Skeletal muscle tissue (tissue), 3 donors: ENCODE measurements at regions not wholly inside any gene's neighbourhood (a gene's known extent, or its start where the extent isn't known, plus 50 kb on each side); places are given as distances from the start of the nearest gene placed in this dataset.

Experiments
- H3K27ac ChIP-seq: one replicate; pipeline ENCODE4 v1.7.0; 2013; ENCODE audit warnings: mild to moderate bottlenecking, low read depth, low read length, inconsistent platforms
- H3K27me3 ChIP-seq, 3 donors: one replicate each; pipeline ENCODE4 v1.7.0; 2013; ENCODE audit warnings: low read length in 3 of 3; ENCODE audit not compliant: control insufficient read depth in 3 of 3, insufficient read depth in 3 of 3
- H3K36me3 ChIP-seq, 3 donors: one replicate each; pipeline ENCODE4 v1.7.0; 2013; ENCODE audit warnings: low read length in 3 of 3; ENCODE audit not compliant: control insufficient read depth in 3 of 3, insufficient read depth in 3 of 3
- H3K4me1 ChIP-seq, 3 donors: one replicate each; pipeline ENCODE4 v1.7.0; 2013; ENCODE audit warnings: low read length in 3 of 3, mild to moderate bottlenecking in 3 of 3; ENCODE audit not compliant: control insufficient read depth in 3 of 3, insufficient read depth in 3 of 3
- H3K4me3 ChIP-seq, 3 donors: one replicate each; pipeline ENCODE4 v1.7.0; 2013; ENCODE audit warnings: low read length in 3 of 3
- H3K9ac ChIP-seq, 3 donors: one replicate each; pipeline ENCODE4 v1.7.0; 2013; ENCODE audit warnings: low read length in 3 of 3, mild to moderate bottlenecking in 3 of 3, moderate library complexity in 2 of 3, low read depth in 1 of 3
- H3K9me3 ChIP-seq, 3 donors: one replicate each; pipeline ENCODE4 v1.7.0; 2013; ENCODE audit warnings: low read length in 3 of 3; ENCODE audit not compliant: control insufficient read depth in 3 of 3
- donor health status: Osteomylitis.

DNA sequence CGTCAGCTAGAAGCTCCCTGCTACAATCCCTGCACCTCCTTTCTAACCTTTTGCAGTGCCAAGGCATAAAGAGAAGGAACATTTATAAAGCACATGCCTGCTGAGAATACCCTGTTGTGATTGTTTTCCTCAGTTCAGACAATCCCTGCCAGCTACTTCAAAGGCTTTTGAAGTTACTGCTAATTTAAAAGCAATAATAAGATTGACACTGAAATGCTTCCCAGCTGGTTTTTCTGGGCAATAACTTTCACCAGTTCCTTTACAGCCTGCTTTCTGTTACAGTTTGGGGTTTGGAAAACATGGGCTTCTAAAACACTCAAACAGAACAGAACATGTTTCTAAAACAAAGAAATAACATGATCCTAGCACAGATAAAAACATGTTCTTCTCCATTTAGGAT is 232.3 kb upstream of the CPEB2 start:
- Histone ChIP-seq H3K27ac (no peak overlapping the region), H3K9ac (no peak overlapping the region), H3K27me3 (no peaks in the 10 kb centered on the region), H3K4me1 (no peaks in the 10 kb centered on the region), H3K36me3 (no peaks in the 10 kb centered on the region), H3K4me3 (no peak overlapping the region), H3K9me3 (peaks cover 0 to 2% (median 0%) of the 10 kb centered on the region in 3 donors)

DNA sequence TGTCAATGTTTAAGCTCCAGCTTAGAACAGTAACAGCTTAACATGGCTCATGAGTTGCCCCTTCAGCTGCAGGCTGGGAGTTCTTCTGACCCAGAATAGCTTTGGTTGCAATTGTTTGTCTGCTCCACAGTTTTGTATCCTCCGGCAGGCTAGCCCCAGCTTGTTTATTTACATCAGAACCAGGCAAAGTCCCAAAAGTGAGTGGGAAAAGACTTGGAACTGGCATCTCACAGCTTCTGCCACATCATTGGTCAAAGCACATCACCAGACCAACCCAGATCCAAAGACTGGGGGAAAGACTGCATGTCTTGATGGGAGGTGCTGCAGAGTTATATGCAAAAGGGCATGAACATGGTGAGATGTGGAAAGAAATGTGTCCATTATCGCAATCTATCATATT is 231.2 kb upstream of the CPEB2 start:
- H3K9me3 ChIP-seq = peaks cover 0 to 2% (median 0%) of the 10 kb centered on the region in 3 donors
- no peaks in the 10 kb centered on the region for H3K27me3 ChIP-seq
- no peak overlapping the region for H3K27ac ChIP-seq
- no peak overlapping the region for H3K4me3 ChIP-seq
- no peaks in the 10 kb centered on the region for H3K4me1 ChIP-seq
- H3K36me3 ChIP-seq = no peaks in the 10 kb centered on the region
- no peak overlapping the region for H3K9ac ChIP-seq

DNA sequence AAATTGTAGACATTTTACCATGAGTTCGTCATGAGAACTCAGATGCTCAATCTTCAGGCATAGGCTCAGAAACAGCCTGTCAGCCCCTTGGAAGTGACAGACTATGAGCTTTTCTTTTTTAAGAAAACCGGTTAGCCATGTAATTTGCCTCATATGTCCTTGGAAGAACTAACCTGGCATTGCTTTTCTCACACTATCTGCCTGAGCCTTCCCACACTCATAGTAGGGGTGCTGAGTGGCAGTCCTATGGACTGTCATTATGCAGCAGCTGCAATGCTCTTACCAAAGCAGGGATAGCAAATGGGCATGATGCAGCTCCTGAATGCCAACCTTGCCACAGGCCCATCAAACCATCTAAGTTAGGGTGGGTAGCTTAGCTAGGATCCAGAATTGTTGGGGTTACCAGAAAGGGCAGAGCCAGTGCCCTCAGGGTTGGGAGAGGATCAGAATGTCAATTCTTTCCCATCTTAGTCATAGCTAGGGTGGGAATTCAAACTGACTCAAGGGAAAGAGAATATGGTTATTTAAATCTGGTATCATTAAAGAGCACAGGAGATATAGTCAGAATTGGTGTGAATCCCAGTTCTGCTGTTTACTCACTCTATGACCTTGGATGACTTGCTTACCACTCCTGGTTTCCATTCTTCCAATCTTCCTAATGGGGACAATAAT is 230.6 kb upstream of the CPEB2 start:
- Histone ChIP-seq H3K27ac (no peak overlapping the region), H3K4me1 (no peaks in the 10 kb centered on the region), H3K27me3 (no peaks in the 10 kb centered on the region), H3K4me3 (no peak overlapping the region), H3K36me3 (no peaks in the 10 kb centered on the region), H3K9ac (no peak overlapping the region), H3K9me3 (peaks cover 0 to 2% (median 0%) of the 10 kb centered on the region in 3 donors)

DNA sequence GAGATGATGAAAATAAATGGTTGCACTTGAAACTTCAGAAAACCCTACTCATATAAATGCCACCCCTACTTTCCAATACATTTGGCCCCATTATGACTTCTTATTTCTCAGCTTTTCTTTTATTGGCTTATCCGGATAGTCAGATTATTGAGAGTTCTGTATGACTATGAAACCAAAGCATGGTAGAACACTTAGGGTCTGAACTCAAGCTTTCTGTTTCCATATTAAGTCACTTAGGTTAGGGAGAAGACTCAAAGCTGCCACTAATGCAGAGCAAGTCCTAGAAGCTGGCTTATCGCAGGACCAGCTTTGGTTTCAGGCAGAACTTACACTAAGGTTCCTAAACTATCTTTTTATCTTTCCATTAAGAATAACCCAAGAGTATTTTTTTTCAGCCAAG is 229.9 kb upstream of the CPEB2 start:
- H3K4me3 ChIP-seq = no peak overlapping the region
- no peaks in the 10 kb centered on the region for H3K4me1 ChIP-seq
- peaks cover 0 to 2% (median 0%) of the 10 kb centered on the region in 3 donors for H3K9me3 ChIP-seq
- H3K27ac ChIP-seq = no peak overlapping the region
- no peaks in the 10 kb centered on the region for H3K36me3 ChIP-seq
- no peak overlapping the region for H3K9ac ChIP-seq
- H3K27me3 ChIP-seq = no peaks in the 10 kb centered on the region

DNA sequence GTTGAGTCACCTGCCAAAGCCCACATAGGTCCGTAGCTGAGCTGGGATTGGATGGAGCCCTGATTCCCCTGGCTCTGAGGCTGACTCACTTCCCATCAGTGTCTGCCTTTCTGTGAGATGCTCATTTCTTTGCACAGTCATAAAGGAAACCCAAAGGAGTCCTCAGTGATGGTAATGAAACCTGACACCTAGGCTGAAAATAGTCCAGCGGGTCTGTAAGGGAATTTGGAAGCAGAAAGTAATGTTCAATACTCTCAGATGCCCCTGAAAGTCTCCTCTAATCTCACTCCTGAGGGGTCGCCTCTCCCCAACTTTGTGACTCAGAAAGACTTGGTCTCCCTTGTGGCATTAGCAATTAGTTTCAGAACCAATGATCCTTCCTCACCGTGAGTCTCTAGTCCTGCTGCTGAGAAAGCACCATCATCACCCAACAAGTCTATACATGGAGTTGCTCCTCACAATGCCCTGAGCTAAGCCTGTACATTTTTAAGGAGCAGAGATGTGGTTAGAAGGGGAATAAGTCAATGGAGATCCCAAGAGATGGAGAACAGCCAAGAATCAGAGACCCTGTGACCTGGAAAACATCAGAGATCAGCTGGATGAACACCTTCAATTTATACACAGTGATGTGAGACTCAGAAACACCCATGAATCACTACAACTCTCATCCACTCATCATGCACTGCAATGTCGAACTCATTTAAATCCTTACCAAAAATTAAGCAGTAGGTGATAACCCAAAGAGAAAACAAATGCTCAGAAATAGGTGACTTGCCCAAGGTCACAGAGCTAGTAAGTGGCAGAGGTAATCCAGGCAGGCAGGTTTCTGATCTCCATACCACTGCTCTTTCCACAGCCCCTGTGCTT is 219.0 kb upstream of the CPEB2 start:
- no peak overlapping the region for H3K4me3 ChIP-seq
- peaks cover 0 to 6% (median 0%) of the 10 kb centered on the region in 3 donors for H3K9me3 ChIP-seq
- H3K36me3 ChIP-seq = no peaks in the 10 kb centered on the region
- H3K9ac ChIP-seq = no peak overlapping the region
- H3K27me3 ChIP-seq = no peaks in the 10 kb centered on the region
- no peaks in the 10 kb centered on the region for H3K4me1 ChIP-seq
- H3K27ac ChIP-seq = no peak overlapping the region

DNA sequence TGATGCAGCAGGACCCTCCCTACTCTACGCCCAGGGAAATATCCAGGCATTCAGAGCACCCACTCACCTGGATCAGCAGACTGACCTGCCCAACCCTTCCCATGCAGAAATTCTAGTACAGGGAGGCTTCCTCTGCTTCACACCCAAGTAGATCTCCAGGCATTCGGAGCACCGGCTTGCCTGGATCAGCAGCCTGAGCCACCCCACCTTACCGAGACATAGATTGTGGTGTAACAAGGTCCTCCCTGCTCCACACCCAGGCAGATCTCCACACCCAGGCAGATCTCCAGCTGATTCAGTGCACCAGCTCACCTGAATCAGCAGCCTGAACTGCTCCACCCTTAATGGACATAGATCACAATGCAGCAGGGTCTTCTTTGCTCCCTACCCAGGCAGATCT is 215.1 kb upstream of the CPEB2 start:
- Histone ChIP-seq H3K9ac (no peak overlapping the region), H3K27me3 (no peaks in the 10 kb centered on the region), H3K9me3 (peaks cover 0 to 8% (median 0%) of the 10 kb centered on the region in 3 donors), H3K36me3 (no peaks in the 10 kb centered on the region), H3K27ac (no peak overlapping the region), H3K4me1 (no peaks in the 10 kb centered on the region), H3K4me3 (no peak overlapping the region)

DNA sequence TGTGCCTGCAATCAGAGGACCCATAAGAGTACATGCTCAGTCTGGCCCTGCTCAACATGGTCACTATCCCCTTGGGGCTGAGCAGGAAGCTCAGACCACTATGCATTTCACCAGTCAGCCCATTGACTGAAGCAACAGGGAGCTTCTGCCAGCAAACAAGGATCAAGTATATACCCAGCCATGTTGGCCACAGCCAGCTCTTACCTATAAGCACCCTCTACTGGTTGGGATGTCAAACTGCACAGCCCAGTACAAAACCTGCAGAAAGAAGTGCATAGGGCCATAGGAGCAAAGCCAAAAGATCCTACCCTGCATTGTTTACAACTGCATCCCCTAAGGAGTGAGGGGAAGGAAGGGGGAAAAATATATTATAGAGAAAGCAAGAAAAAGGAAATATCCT is 214.4 kb upstream of the CPEB2 start:
- Histone ChIP-seq H3K9ac (no peak overlapping the region), H3K27ac (no peak overlapping the region), H3K9me3 (peaks cover 0 to 8% (median 0%) of the 10 kb centered on the region in 3 donors), H3K36me3 (no peaks in the 10 kb centered on the region), H3K4me1 (no peaks in the 10 kb centered on the region), H3K27me3 (no peaks in the 10 kb centered on the region), H3K4me3 (no peak overlapping the region)

DNA sequence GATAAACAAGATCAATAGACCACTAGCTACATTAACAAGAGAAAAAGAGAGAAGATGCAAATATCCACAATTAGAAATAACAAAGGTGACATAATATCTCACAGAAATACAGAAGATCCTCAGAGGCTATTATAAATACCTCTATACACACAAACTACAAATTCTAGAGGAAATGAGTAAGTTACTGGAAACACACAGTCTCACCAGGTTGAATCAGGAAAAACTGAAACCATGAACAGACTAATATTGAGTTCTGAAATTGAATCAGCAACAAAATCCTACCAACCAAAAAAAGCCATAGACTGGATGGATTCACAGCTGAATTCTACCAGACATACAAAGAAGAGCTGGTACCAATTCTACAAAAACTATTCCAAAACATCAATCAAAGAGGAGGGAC is 211.8 kb upstream of the CPEB2 start:
- H3K9me3 ChIP-seq = peaks cover 0 to 8% (median 0%) of the 10 kb centered on the region in 3 donors
- no peak overlapping the region for H3K9ac ChIP-seq
- H3K4me1 ChIP-seq = no peaks in the 10 kb centered on the region
- H3K27me3 ChIP-seq = no peaks in the 10 kb centered on the region
- no peaks in the 10 kb centered on the region for H3K36me3 ChIP-seq
- no peak overlapping the region for H3K27ac ChIP-seq
- H3K4me3 ChIP-seq = no peak overlapping the region

DNA sequence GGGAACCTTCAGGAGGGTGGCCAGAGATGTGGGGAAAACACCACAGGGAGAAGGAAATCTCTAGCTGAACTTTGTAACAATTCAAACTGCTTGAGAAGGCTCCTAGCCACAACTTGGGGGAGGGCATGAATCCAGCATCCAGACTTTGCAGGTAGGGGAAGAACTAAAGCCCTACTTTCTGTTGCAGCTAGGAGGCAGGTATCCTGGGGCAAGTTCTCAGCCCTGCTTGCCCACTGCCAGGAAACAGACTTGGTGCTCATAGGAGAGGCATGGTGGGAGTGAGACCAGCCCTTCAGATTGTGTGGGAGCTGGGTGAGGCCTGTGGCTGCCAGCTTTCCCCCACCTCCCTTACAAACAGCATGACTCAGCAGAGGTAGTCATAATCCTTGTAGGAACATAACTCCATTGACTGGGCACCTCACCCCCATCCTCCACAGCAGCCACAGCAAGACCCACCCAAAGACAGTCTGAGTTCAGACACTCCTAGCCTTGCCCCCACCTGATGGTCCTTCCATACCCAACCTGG is 209.5 kb upstream of the CPEB2 start:
- Histone ChIP-seq H3K27me3 (no peaks in the 10 kb centered on the region), H3K36me3 (no peaks in the 10 kb centered on the region), H3K27ac (no peak overlapping the region), H3K4me1 (no peaks in the 10 kb centered on the region), H3K4me3 (no peak overlapping the region), H3K9ac (no peak overlapping the region), H3K9me3 (peaks cover 0 to 3% (median 0%) of the 10 kb centered on the region in 3 donors)

DNA sequence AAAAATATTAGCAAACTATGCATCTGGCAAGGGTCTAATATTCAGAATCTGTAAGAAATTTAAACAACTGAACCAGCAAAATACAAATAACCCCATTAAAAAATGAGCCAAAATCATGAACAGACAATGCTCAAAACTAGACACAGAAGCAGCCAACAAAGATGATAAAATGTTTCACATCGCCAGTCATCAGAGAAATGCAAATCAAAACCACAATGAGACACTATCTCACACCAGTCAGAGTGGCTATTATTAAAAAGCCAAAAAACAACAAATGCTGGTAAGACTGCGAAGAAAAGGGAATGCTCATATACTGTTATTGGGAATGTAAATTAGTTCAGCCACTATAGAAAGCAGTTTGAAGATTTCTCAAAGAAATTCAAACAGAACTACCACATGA is 201.3 kb upstream of the CPEB2 start:
- no peaks in the 10 kb centered on the region for H3K27me3 ChIP-seq
- no peak overlapping the region for H3K9ac ChIP-seq
- peaks cover 0 to 2% (median 0%) of the 10 kb centered on the region in 3 donors for H3K9me3 ChIP-seq
- H3K4me3 ChIP-seq = no peak overlapping the region
- no peaks in the 10 kb centered on the region for H3K4me1 ChIP-seq
- no peak overlapping the region for H3K27ac ChIP-seq
- H3K36me3 ChIP-seq = no peaks in the 10 kb centered on the region
